Endodermal cell (in vitro differentiated cells): ENCODE measurements at regions not wholly inside any gene's neighbourhood (a gene's known extent, or its start where the extent isn't known, plus 50 kb on each side); places are given as distances from the start of the nearest gene placed in this dataset.

Experiments
- DNase-seq: peaks from one replicate; pipeline ENCODE4 v3.0.0-alpha.2; 2017
- H3K27ac ChIP-seq: 2 replicates; pipeline ENCODE4 v1.5.1; 2013; ENCODE audit warnings: mild to moderate bottlenecking, low read depth, low read length, moderate library complexity
- H3K27me3 ChIP-seq: 2 replicates; pipeline ENCODE4 v1.6.1; 2013; ENCODE audit warnings: mild to moderate bottlenecking, low read length, moderate library complexity; ENCODE audit not compliant: insufficient read depth, control insufficient read depth, poor library complexity, severe bottlenecking
- H3K36me3 ChIP-seq: 2 replicates; pipeline ENCODE4 v1.7.0; 2013; ENCODE audit warnings: mild to moderate bottlenecking, low read length, moderate library complexity; ENCODE audit not compliant: control insufficient read depth, insufficient read depth
- H3K4me1 ChIP-seq: one replicate; pipeline ENCODE4 v1.7.0; 2013; ENCODE audit warnings: low read length; ENCODE audit not compliant: control insufficient read depth, insufficient read depth
- H3K4me3 ChIP-seq: 2 replicates; pipeline ENCODE4 v1.5.1; 2013; ENCODE audit warnings: mild to moderate bottlenecking, low read length, moderate library complexity
- H3K9ac ChIP-seq: 2 replicates; pipeline ENCODE4 v1.6.1; 2013; ENCODE audit warnings: mild to moderate bottlenecking, low read length, moderate library complexity; ENCODE audit not compliant: poor library complexity, severe bottlenecking; ENCODE audit errors: extremely low read depth
- H3K9me3 ChIP-seq: 2 replicates; pipeline ENCODE4 v1.6.1; 2013; ENCODE audit warnings: mild to moderate bottlenecking, low read length, moderate library complexity; ENCODE audit not compliant: control insufficient read depth
- H3K27ac Mint-ChIP-seq: 2 replicates; pipeline ENCODE4 v1.8.0; 2020; ENCODE audit warnings: mixed read lengths
- H3K27me3 Mint-ChIP-seq: 2 replicates; pipeline ENCODE4 v1.8.0; 2021; ENCODE audit warnings: mild to moderate bottlenecking, mixed read lengths; ENCODE audit not compliant: insufficient read depth
- H3K36me3 Mint-ChIP-seq: 2 replicates; pipeline ENCODE4 v1.8.0; 2020; ENCODE audit warnings: low read depth, mixed read lengths
- H3K4me1 Mint-ChIP-seq: 2 replicates; pipeline ENCODE4 v1.8.0; 2020; ENCODE audit warnings: mixed read lengths
- H3K4me3 Mint-ChIP-seq: 2 replicates; pipeline ENCODE4 v1.8.0; 2020; ENCODE audit warnings: mild to moderate bottlenecking, moderate library complexity, mixed read lengths
- H3K9me3 Mint-ChIP-seq: 2 replicates; pipeline ENCODE4 v1.8.0; 2020; ENCODE audit warnings: mild to moderate bottlenecking, mixed read lengths
- WGBS, 2 experiments: methylation state at CpG; one replicate each; pipeline versions ENCODE4 v1.1.5 to v1.1.7; 2013; ENCODE audit warnings: missing lambda C conversion rate in 2 of 2, mixed read lengths in 1 of 2; ENCODE audit not compliant: insufficient coverage in 1 of 2, insufficient read length in 1 of 2; 5-methylcytosine and 5-hydroxymethylcytosine counted together
- TF ChIP-seq, protein P1 (sequence below): fragments of 200-600 bp; sonication (generic); conservative IDR thresholded peaks from 2 replicates; pipeline ENCODE4 v1.5.0; 2021; ENCODE audit warnings: antibody characterized with exemption, mild to moderate bottlenecking

GRCh38 chr7:84529480-84530205 lies 335.1 kb upstream of the SEMA3A start:
- no peaks in the 10 kb centered on the region for H3K9me3 Mint-ChIP-seq
- Histone ChIP-seq H3K36me3 (no peaks in the 10 kb centered on the region), H3K9me3 (no peaks in the 10 kb centered on the region), H3K4me3 (no peak overlapping the region), H3K4me1 (peaks cover 12% of the 10 kb centered on the region), H3K9ac (no peak overlapping the region), H3K27ac (no peak overlapping the region), H3K27me3 (no peaks in the 10 kb centered on the region)
- H3K27me3 Mint-ChIP-seq = no peaks in the 10 kb centered on the region
- TF ChIP-seq, protein P1, sequence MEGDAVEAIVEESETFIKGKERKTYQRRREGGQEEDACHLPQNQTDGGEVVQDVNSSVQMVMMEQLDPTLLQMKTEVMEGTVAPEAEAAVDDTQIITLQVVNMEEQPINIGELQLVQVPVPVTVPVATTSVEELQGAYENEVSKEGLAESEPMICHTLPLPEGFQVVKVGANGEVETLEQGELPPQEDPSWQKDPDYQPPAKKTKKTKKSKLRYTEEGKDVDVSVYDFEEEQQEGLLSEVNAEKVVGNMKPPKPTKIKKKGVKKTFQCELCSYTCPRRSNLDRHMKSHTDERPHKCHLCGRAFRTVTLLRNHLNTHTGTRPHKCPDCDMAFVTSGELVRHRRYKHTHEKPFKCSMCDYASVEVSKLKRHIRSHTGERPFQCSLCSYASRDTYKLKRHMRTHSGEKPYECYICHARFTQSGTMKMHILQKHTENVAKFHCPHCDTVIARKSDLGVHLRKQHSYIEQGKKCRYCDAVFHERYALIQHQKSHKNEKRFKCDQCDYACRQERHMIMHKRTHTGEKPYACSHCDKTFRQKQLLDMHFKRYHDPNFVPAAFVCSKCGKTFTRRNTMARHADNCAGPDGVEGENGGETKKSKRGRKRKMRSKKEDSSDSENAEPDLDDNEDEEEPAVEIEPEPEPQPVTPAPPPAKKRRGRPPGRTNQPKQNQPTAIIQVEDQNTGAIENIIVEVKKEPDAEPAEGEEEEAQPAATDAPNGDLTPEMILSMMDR = no peak
- no peak for DNase-seq
- peaks cover 34% of the 10 kb centered on the region for H3K4me1 Mint-ChIP-seq
- 100% methylated on average over 2 of the region's 3 CpGs; no CpG with 5 or more reads in 1 of the 2 experiments for WGBS, 2 experiments
- no peak overlapping the region for H3K4me3 Mint-ChIP-seq
- H3K27ac Mint-ChIP-seq = no peak overlapping the region
- no peaks in the 10 kb centered on the region for H3K36me3 Mint-ChIP-seq

GRCh38 chr7:84528756-84529479 lies 334.3 kb upstream of the SEMA3A start:
- no peak overlapping the region for H3K27ac ChIP-seq
- Mint-ChIP-seq H3K27me3 (no peaks in the 10 kb centered on the region), H3K4me3 (no peak overlapping the region), H3K27ac (no peak overlapping the region), H3K9me3 (no peaks in the 10 kb centered on the region), H3K4me1 (peaks cover 34% of the 10 kb centered on the region), H3K36me3 (no peaks in the 10 kb centered on the region)
- no peak for DNase-seq
- H3K27me3 ChIP-seq = no peaks in the 10 kb centered on the region
- H3K9me3 ChIP-seq = no peaks in the 10 kb centered on the region
- H3K36me3 ChIP-seq = no peaks in the 10 kb centered on the region
- peaks cover 12% of the 10 kb centered on the region for H3K4me1 ChIP-seq
- no peak overlapping the region for H3K9ac ChIP-seq
- H3K4me3 ChIP-seq = no peak overlapping the region
- TF ChIP-seq, protein P1 = no peak

GRCh38 chr7:84524714-84525694 lies 330.4 kb upstream of the SEMA3A start:
- H3K36me3 Mint-ChIP-seq = no peaks in the 10 kb centered on the region
- H3K27ac Mint-ChIP-seq = no peak overlapping the region
- 92 to 96% methylated on average over 7 to 10 of the region's 10 CpGs for WGBS, 2 experiments
- TF ChIP-seq, protein P1 = no peak
- H3K4me3 Mint-ChIP-seq = no peak overlapping the region
- H3K4me1 Mint-ChIP-seq = peaks cover 16% of the 10 kb centered on the region
- no peaks in the 10 kb centered on the region for H3K27me3 ChIP-seq
- no peak overlapping the region for H3K9ac ChIP-seq
- H3K4me3 ChIP-seq = no peak overlapping the region
- no peak overlapping the region for H3K27ac ChIP-seq
- peaks cover 4% of the 10 kb centered on the region for H3K9me3 ChIP-seq
- no peaks in the 10 kb centered on the region for H3K36me3 ChIP-seq
- DNase-seq = no peak
- peaks cover 13% of the 10 kb centered on the region for H3K9me3 Mint-ChIP-seq
- no peaks in the 10 kb centered on the region for H3K27me3 Mint-ChIP-seq
- H3K4me1 ChIP-seq = peaks cover 9% of the 10 kb centered on the region
